NCI-H2196 (cell line): ENCODE measurements at regions not wholly inside any gene's neighbourhood (a gene's known extent, or its start where the extent isn't known, plus 50 kb on each side); places are given as distances from the start of the nearest gene placed in this dataset.

ENCODE experiments used
- DNase-seq: peaks from one replicate; lab custom pipeline; 2025; ENCODE audit not compliant: unreplicated experiment; lab: John Stamatoyannopoulos, UW

GRCh38 chr18:48488388-48488850, 50.4 kb upstream of the CTIF start:
- peak; percentile 48 for DNase-seq

- no peak for DNase-seq
Measured at GRCh38 chr18:48486754-48487153, 52.1 kb upstream of the CTIF start.

- DNase-seq: no peak
Measured at GRCh38 chr18:48485828-48486405, 52.9 kb upstream of the CTIF start.

DNA sequence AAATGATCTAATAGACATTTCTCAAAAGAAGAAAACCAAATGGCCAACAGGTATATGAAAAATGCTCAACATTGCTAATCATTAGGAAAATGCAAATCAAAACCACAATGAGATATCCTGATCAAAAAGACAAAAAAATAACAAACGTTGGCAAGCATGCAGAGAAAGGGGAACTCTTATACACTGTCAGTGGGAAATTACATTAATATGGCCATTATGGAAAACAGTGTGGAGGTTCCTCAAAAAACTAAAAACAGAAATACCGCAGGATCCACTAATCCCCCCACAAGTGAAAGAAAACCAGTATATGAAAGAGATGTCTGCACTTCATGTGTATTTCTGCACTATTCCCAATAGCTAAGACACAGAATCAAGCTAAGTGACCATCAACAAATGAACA, 57.7 kb upstream of the CTIF start:
- no peak for DNase-seq

DNA sequence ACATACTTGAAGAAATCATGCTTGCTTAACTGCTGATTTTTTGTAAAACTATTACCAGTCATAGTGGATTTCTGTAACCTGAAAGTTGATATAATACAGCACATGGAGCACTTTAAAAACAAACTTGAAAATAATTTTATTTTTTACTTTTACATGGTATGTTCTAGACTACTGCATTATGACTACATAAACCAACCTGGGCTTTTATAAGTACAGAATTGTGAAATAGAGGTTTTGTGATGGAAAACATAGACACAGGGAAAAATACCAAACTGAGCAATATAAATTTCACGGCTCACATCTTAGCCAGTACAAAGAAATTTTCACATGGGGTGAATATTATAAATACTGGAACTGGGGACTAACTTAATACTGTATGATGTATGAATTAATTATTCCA, 59.3 kb upstream of the CTIF start:
- no peak for DNase-seq

GRCh38 chr18:48477348-48477747, 61.5 kb upstream of the CTIF start:
- no peak for DNase-seq

GRCh38 chr18:48476550-48476917, 62.3 kb upstream of the CTIF start:
- no peak for DNase-seq

DNA sequence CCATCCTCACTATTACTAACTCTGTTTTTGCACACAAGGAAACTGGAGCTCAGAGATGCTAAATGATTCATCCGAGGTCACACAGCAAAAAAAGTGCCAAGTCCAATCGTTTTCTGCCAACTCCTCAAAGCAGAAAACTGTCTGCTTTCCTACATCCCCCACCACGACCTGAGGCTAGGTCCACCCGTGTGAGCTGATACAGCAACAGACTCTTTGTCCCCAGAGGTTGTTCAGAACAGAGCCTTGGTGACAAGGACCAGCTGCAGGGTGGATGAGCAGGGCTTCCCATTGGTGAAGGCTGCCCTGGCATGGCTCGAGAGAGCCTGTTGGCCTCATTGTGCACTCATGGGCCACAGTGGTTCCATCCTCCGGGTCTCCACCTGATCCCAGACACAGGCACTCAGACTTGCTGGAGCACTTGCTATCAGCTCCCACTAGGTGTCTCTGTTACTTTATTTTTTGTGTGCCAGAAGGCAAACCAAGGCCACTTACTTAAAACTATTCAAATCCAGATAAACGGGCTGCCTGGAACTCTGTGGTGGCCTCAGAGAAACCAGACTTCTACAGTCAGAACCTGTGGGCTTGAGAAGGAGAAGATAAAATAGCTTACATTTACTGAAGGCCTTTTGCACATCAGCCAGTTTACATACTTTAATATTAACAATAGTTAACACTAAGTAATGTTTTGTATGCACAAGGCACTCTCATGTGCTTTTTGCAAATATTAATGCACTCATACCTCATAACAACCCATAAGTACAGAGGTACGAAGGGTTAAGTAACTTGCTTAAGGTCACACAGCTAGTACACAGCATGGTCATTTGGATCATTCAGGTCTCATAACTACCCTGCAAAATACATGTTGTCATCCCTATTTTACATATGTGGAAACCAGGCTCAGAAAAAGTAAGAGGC, 62.9 kb upstream of the CTIF start:
- peak; percentile 75 for DNase-seq

DNA sequence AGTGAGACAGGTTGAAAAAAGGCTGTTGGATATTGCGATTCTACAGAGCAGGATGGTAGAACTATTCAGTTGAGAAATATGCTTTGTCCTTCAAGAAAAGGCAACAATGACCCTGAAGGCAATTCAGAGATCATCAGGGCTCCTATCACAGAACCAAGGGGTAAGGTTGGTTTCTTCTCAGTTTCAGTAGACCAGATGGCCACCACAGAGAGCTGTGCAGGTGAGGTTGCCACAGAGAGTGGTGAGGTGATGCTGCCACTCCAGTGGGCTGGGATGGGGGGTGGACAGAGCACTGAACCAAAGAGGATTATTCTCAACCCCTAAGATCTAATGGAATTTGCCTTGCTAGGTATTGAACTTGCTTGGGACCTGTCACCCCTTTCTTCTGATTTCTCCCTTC, 64.6 kb upstream of the ZBTB7C start:
- no peak for DNase-seq

GRCh38 chr18:48472610-48473009, 63.4 kb upstream of the ZBTB7C start:
- DNase-seq: no peak

- DNase-seq: no peak
Measured at GRCh38 chr18:48470484-48471180, 61.4 kb upstream of the ZBTB7C start.

- no peak for DNase-seq
Measured at GRCh38 chr18:48468151-48468550, 59.0 kb upstream of the ZBTB7C start.

- DNase-seq: no peak
Measured at GRCh38 chr18:48467231-48467630, 58.0 kb upstream of the ZBTB7C start.

GRCh38 chr18:48462510-48462909, 53.3 kb upstream of the ZBTB7C start:
- DNase-seq: no peak

GRCh38 chr18:48460929-48461583, 51.9 kb upstream of the ZBTB7C start:
- DNase-seq: no peak

- DNase-seq: no peak
Measured at GRCh38 chr18:48459465-48459864, 50.3 kb upstream of the ZBTB7C start.

- DNase-seq: no peak
Measured at GRCh38 chr18:48459016-48459415, 49.8 kb upstream of the ZBTB7C start.
